ENCODE measurements at regions not wholly inside any gene's neighbourhood (a gene's known extent, or its start where the extent isn't known, plus 50 kb on each side); places are given as distances from the start of the nearest gene placed in this dataset.
"Not testable (repeated sequence)": the region's sequence is repeated elsewhere in the genome, so short reads cannot be mapped to it uniquely, and the experiment has no call there.

GRCh38 chr12:42873401-42873800 is 283.9 kb upstream of the PRICKLE1 start:
- no peaks in the 10 kb centered on the region for H3K27me3 ChIP-seq (ENCODE audit: low read depth)
- ATAC-seq (no peak), DNase-seq (no peak)
- no peaks in the 10 kb centered on the region for H3K4me1 ChIP-seq
- intact Hi-C loops (cut with DNase I): no loop called here
- TF ChIP-seq CTCF (IDR thresholded peaks at IDR 0.05): no peak
- no peaks in the 10 kb centered on the region for H3K9me3 ChIP-seq
- H3K27ac ChIP-seq: no peak overlapping the region
- no peak overlapping the region for H3K4me3 ChIP-seq
- no peaks in the 10 kb centered on the region for H3K36me3 ChIP-seq

GRCh38 chr12:42871816-42872215 is 282.3 kb upstream of the PRICKLE1 start:
- intact Hi-C loops (cut with DNase I): no loop called here
- Histone ChIP-seq H3K4me3 (no peak overlapping the region), H3K9me3 (no peaks in the 10 kb centered on the region), H3K4me1 (no peaks in the 10 kb centered on the region), H3K27ac (no peak overlapping the region), H3K36me3 (no peaks in the 10 kb centered on the region), H3K27me3 (ENCODE audit: low read depth) (no peaks in the 10 kb centered on the region)
- no peak for ATAC-seq
- TF ChIP-seq CTCF (IDR thresholded peaks at IDR 0.05): no peak
- no peak for DNase-seq

- H3K9me3 ChIP-seq: no peaks in the 10 kb centered on the region
- intact Hi-C loops (cut with DNase I): no loop called here
- DNase-seq: no peak
- no peaks in the 10 kb centered on the region for H3K4me1 ChIP-seq
- no peaks in the 10 kb centered on the region for H3K27me3 ChIP-seq (ENCODE audit: low read depth)
- H3K27ac ChIP-seq: no peak overlapping the region
- ATAC-seq: no peak
- no peaks in the 10 kb centered on the region for H3K36me3 ChIP-seq
- TF ChIP-seq CTCF (IDR thresholded peaks at IDR 0.05): no peak
- no peak overlapping the region for H3K4me3 ChIP-seq
Measured at GRCh38 chr12:42868291-42868690, 278.7 kb upstream of the PRICKLE1 start.

GRCh38 chr12:42865282-42865681 is 275.7 kb upstream of the PRICKLE1 start:
- TF ChIP-seq CTCF (IDR thresholded peaks at IDR 0.05): no peak
- no peak overlapping the region for H3K4me3 ChIP-seq
- H3K27ac ChIP-seq: no peak overlapping the region
- H3K4me1 ChIP-seq: no peaks in the 10 kb centered on the region
- DNase-seq (no peak), ATAC-seq (no peak)
- intact Hi-C loops (cut with DNase I): no loop called here
- no peaks in the 10 kb centered on the region for H3K9me3 ChIP-seq
- H3K27me3 ChIP-seq (ENCODE audit: low read depth): no peaks in the 10 kb centered on the region
- H3K36me3 ChIP-seq: no peaks in the 10 kb centered on the region

- ATAC-seq: no peak
- DNase-seq: no peak
Measured at GRCh38 chr12:42862055-42862454, 272.5 kb upstream of the PRICKLE1 start.

GRCh38 chr12:42860331-42860730 is 270.8 kb upstream of the PRICKLE1 start:
- H3K4me1 ChIP-seq; H3K36me3 ChIP-seq; ATAC-seq; DNase-seq; H3K27ac ChIP-seq; H3K27me3 ChIP-seq (ENCODE audit: low read depth); intact Hi-C loops (cut with DNase I); H3K4me3 ChIP-seq; H3K9me3 ChIP-seq: not testable (repeated sequence)

More at GRCh38 chr12:42862055-42862454, 272.5 kb upstream of the PRICKLE1 start:
- Histone ChIP-seq H3K4me3 (no peak overlapping the region), H3K27ac (no peak overlapping the region), H3K9me3 (no peaks in the 10 kb centered on the region), H3K36me3 (no peaks in the 10 kb centered on the region), H3K27me3 (ENCODE audit: low read depth) (no peaks in the 10 kb centered on the region), H3K4me1 (no peaks in the 10 kb centered on the region)
- intact Hi-C loops (cut with DNase I): no loop called here
- TF ChIP-seq CTCF (IDR thresholded peaks at IDR 0.05): no peak

Data from lower lobe of right lung (tissue), 2 donors.